H1 (cell line): ENCODE measurements at regions not wholly inside any gene's neighbourhood (a gene's known extent, or its start where the extent isn't known, plus 50 kb on each side); places are given as distances from the start of the nearest gene placed in this dataset.

Source experiments
- CTCF ChIA-PET: fragments of 300-600 bp; sonication (Branson Sonifier 250); formaldehyde crosslinking; loops from one replicate; lab custom pipeline; 2021; ENCODE audit not compliant: partially characterized antibody; lab: Charles Lee
- POLR2A ChIA-PET: fragments of 300-600 bp; sonication (Branson Sonifier 250); formaldehyde crosslinking; loops from one replicate; lab custom pipeline; 2021; ENCODE audit warnings: inconsistent platforms; ENCODE audit not compliant: partially characterized antibody; lab: Charles Lee
- DNase-seq, 2 experiments: peaks; one replicate each; pipeline versions ENCODE4 v3.0.0 to v3.0.0-alpha.2; 2010 to 2022; ENCODE audit warnings: low spot score in 2 of 2, low read depth in 1 of 2, mixed read lengths in 1 of 2
- FAIRE-seq: peaks from 2 replicates; lab custom pipeline; 2011; peaks lifted over from hg19 to GRCh38; lab: Jason Lieb, UNC
- H2AFZ ChIP-seq: 2 replicates; pipeline ENCODE4 v1.8.1; 2012; ENCODE audit warnings: low read length, inconsistent platforms
- H2AK5ac ChIP-seq: 2 replicates; pipeline ENCODE4 v1.6.1; 2013; ENCODE audit warnings: low read depth, low read length
- H2BK120ac ChIP-seq: replicated peaks from 2 replicates; pipeline ENCODE3; 2013; ENCODE audit warnings: low read depth, low read length, inconsistent platforms
- H2BK12ac ChIP-seq: 2 replicates; pipeline ENCODE4 v1.6.1; 2013; ENCODE audit warnings: low read depth, low read length
- H2BK15ac ChIP-seq: 2 replicates; pipeline ENCODE4 v1.6.1; 2013; ENCODE audit warnings: low read length
- H2BK20ac ChIP-seq: 2 replicates; pipeline ENCODE4 v1.6.1; 2013; ENCODE audit warnings: low read length
- H2BK5ac ChIP-seq: 2 replicates; pipeline ENCODE4 v1.6.1; 2013; ENCODE audit warnings: low read depth, low read length
- H3K14ac ChIP-seq: 2 replicates; pipeline ENCODE4 v1.6.1; 2013; ENCODE audit warnings: inconsistent platforms; ENCODE audit not compliant: insufficient read length
- H3K18ac ChIP-seq: 2 replicates; pipeline ENCODE4 v1.6.1; 2013; ENCODE audit warnings: low read length; ENCODE audit errors: extremely low read depth
- H3K23ac ChIP-seq: 2 replicates; pipeline ENCODE4 v1.6.1; 2013; ENCODE audit warnings: inconsistent platforms; ENCODE audit not compliant: insufficient read length
- H3K23me2 ChIP-seq: 2 replicates; pipeline ENCODE4 v1.6.1; 2013; ENCODE audit warnings: low read depth, low read length
- H3K27ac ChIP-seq: 2 replicates; pipeline ENCODE4 v1.6.1; 2011; ENCODE audit warnings: low read depth, low read length, inconsistent platforms
- H3K27me3 ChIP-seq, 4 experiments: replicated peaks in 1 of 4; 1 replicate in 1 of 4; 2 replicates in 3 of 4; pipeline versions ENCODE4 v1.6.1 to v1.8.1; 2011 to 2013; ENCODE audit warnings: low read length in 3 of 4, mild to moderate bottlenecking in 3 of 4, inconsistent platforms in 2 of 4, mixed read lengths in 2 of 4, moderate library complexity in 1 of 4; ENCODE audit not compliant: control insufficient read depth in 3 of 4, insufficient read depth in 3 of 4; ENCODE audit errors: extremely low read depth in 1 of 4
- H3K36me3 ChIP-seq, 4 experiments: 2 replicates each; pipeline versions ENCODE4 v1.6.1 to v1.8.1; 2011 to 2013; ENCODE audit warnings: mild to moderate bottlenecking in 4 of 4, low read length in 3 of 4, moderate library complexity in 2 of 4, control low read depth in 1 of 4, inconsistent platforms in 1 of 4; ENCODE audit not compliant: insufficient read depth in 4 of 4, control insufficient read depth in 2 of 4
- H3K4ac ChIP-seq: replicated peaks from 2 replicates; pipeline ENCODE3; 2013; ENCODE audit warnings: low read length, low read depth, mixed read lengths, inconsistent platforms; ENCODE audit not compliant: insufficient read length
- H3K4me1 ChIP-seq, 4 experiments: replicated peaks in 1 of 4; 1 replicate in 1 of 4; 2 replicates in 3 of 4; pipeline versions ENCODE4 v1.6.1 to v1.8.1; 2011 to 2013; ENCODE audit warnings: low read length in 3 of 4, inconsistent platforms in 2 of 4, mixed read lengths in 1 of 4; ENCODE audit not compliant: insufficient read depth in 4 of 4, control insufficient read depth in 3 of 4
- H3K4me2 ChIP-seq, 2 experiments: 2 replicates each; pipeline versions ENCODE4 v1.6.1 to v1.8.1; 2011 to 2013; ENCODE audit warnings: low read depth in 2 of 2, low read length in 2 of 2, control low read depth in 1 of 2, inconsistent platforms in 1 of 2, mild to moderate bottlenecking in 1 of 2; ENCODE audit not compliant: insufficient read depth in 1 of 2
- H3K4me3 ChIP-seq, 4 experiments: fragments of 200-600, 300-600 bp in 1 of 4; sonication (generic), shearing (Covaris generic), sonication (Bioruptor Twin) in 1 of 4; 2 replicates each; pipeline versions ENCODE4 v1.5.1 to v1.8.1; 2011 to 2016; ENCODE audit warnings: low read length in 4 of 4, low read depth in 3 of 4, control low read depth in 2 of 4, inconsistent platforms in 2 of 4, mild to moderate bottlenecking in 2 of 4, mixed read lengths in 1 of 4, moderate library complexity in 1 of 4; ENCODE audit not compliant: insufficient read depth in 2 of 4; ENCODE audit errors: extremely low read depth in 1 of 4
- H3K56ac ChIP-seq: replicated peaks from 2 replicates; pipeline ENCODE3; 2013; ENCODE audit warnings: low read depth, mild to moderate bottlenecking, mixed read lengths, low read length, inconsistent platforms; ENCODE audit not compliant: insufficient read length
- H3K79me1 ChIP-seq: 2 replicates; pipeline ENCODE4 v1.6.1; 2013; ENCODE audit warnings: low read depth, low read length, control low read depth
- H3K79me2 ChIP-seq, 2 experiments: 2 replicates each; pipeline versions ENCODE4 v1.6.1 to v1.8.1; 2012 to 2013; ENCODE audit warnings: low read length in 2 of 2, mild to moderate bottlenecking in 2 of 2, inconsistent platforms in 1 of 2; ENCODE audit not compliant: insufficient read depth in 2 of 2, control insufficient read depth in 1 of 2
- H3K9ac ChIP-seq, 4 experiments: replicated peaks in 1 of 4; 1 replicate in 1 of 4; 2 replicates in 3 of 4; pipeline versions ENCODE4 v1.6.1 to v1.8.1; 2011 to 2013; ENCODE audit warnings: low read depth in 3 of 4, low read length in 3 of 4, control low read depth in 2 of 4, mild to moderate bottlenecking in 2 of 4, moderate library complexity in 2 of 4, inconsistent platforms in 1 of 4; ENCODE audit errors: extremely low read depth in 1 of 4
- H3K9me3 ChIP-seq, 2 experiments: 2 replicates each; pipeline versions ENCODE4 v1.6.1 to v1.8.1; 2012 to 2013; ENCODE audit warnings: mild to moderate bottlenecking in 2 of 2, moderate library complexity in 2 of 2, control low read depth in 1 of 2, inconsistent platforms in 1 of 2, low read depth in 1 of 2, low read length in 1 of 2, mixed read lengths in 1 of 2; ENCODE audit not compliant: insufficient read depth in 2 of 2
- H4K20me1 ChIP-seq, 2 experiments: replicated peaks in 1 of 2; 2 replicates each; pipeline versions ENCODE3 to v1.8.1; 2011 to 2013; ENCODE audit warnings: inconsistent platforms in 2 of 2, low read length in 2 of 2, mild to moderate bottlenecking in 1 of 2; ENCODE audit not compliant: insufficient read depth in 2 of 2, control insufficient read depth in 1 of 2
- H4K5ac ChIP-seq: 2 replicates; pipeline ENCODE4 v1.6.1; 2013; ENCODE audit warnings: low read length, low read depth, mixed read lengths, inconsistent platforms; ENCODE audit not compliant: insufficient read length
- H4K8ac ChIP-seq: 2 replicates; pipeline ENCODE4 v1.8.0; 2013; ENCODE audit warnings: mild to moderate bottlenecking, moderate library complexity, low read length, inconsistent platforms; ENCODE audit not compliant: insufficient read depth; ENCODE audit errors: extremely low read depth
- H4K91ac ChIP-seq: replicated peaks from 2 replicates; pipeline ENCODE3; 2013; ENCODE audit warnings: low read length, mixed read lengths, inconsistent platforms; ENCODE audit not compliant: insufficient read length
- SP1 ChIP-seq: IDR thresholded peaks from 2 replicates; pipeline ENCODE4 v1.6.1; 2011; ENCODE audit warnings: low read depth, low read length
- WGBS, 2 experiments: shearing (Covaris generic) in 1 of 2; methylation state at CpG; one replicate each; pipeline versions ENCODE4 v1.1.6 to v1.1.7; 2013 to 2015; ENCODE audit warnings: low lambda C conversion rate in 2 of 2, mixed read lengths in 2 of 2, inconsistent platforms in 1 of 2, low coverage in 1 of 2, missing lambda C conversion rate in 1 of 2; ENCODE audit not compliant: insufficient replicate concordance in 2 of 2, insufficient coverage in 1 of 2, insufficient read length in 1 of 2; ENCODE audit errors: extremely low coverage in 1 of 2, missing lambda C conversion rate in 1 of 2; 5-methylcytosine and 5-hydroxymethylcytosine counted together

DNA sequence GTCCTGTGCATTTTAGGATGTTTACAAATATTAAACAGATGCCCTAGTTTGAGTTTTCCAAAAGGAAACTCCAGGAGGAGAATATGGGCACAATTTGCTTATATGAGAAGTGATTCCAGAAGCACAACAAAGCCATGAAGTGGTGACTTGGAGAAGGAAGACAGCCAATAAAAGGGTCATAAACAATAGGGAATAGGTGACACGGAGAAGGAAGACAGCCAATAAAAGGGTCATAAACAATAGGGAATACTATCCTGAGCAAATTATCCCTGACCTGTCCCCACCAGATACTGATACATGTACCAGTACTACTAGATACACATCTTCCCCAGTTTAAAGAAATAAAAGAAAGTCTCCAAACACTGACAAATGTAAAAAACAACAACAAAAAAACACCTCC is 663.6 kb downstream of the GBE1 start:
- Histone ChIP-seq H3K23me2 (no peaks in the 10 kb centered on the region), H3K9me3 (no peaks in the 10 kb centered on the region), H3K14ac (no peak overlapping the region), H3K4me3 (no peak overlapping the region), H3K79me1 (no peaks in the 10 kb centered on the region), H4K20me1 (no peaks in the 10 kb centered on the region), H2BK5ac (no peak overlapping the region), H3K4ac (no peak overlapping the region), H3K4me2 (no peak overlapping the region), H4K8ac (no peak overlapping the region), H3K23ac (no peak overlapping the region), H3K4me1 (no peaks in the 10 kb centered on the region), H3K9ac (no peak overlapping the region), H3K36me3 (no peaks in the 10 kb centered on the region), H4K91ac (no peak overlapping the region), H2BK120ac (no peak overlapping the region), H3K27me3 (no peaks in the 10 kb centered on the region), H2AFZ (no peak overlapping the region), H3K79me2 (no peaks in the 10 kb centered on the region), H2BK20ac (no peak overlapping the region), H3K27ac (no peak overlapping the region), H4K5ac (no peak overlapping the region), H2AK5ac (no peak overlapping the region), H2BK15ac (no peak overlapping the region), H3K56ac (no peak overlapping the region), H3K18ac (no peak overlapping the region), H2BK12ac (no peak overlapping the region)
- no peak for TF ChIP-seq SP1
- DNase-seq: no peak
- ChIA-PET CTCF (no interaction called here), POLR2A (no interaction called here)
- no peak for FAIRE-seq
- 90% methylated on average over 1 of the region's 1 CpG; no CpG with 5 or more reads in 1 of the 2 experiments for WGBS, 2 experiments
